ENCODE measurements at regions not wholly inside any gene's neighbourhood (a gene's known extent, or its start where the extent isn't known, plus 50 kb on each side); places are given as distances from the start of the nearest gene placed in this dataset.

DNA sequence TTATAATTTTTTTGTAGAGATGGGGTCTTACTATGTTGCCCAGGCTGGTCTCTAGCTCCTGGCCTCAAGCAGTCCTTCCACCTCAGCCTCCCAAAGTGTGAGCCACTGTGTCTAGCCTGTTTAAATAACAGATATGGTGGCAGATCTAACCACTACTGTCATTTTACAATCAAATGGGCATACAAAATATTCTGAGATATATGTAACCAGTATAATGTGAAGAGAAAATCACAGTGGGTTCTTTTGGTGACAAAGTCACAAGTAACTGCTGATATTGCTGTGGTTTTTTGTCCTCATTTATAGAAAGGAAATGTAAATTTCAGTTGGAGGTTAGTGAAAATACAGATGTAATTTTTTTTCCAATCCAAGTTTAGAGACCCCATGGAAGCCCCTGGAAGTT is 58.6 kb upstream of the ARHGEF3 start:
- TF ChIP-seq, protein P1, sequence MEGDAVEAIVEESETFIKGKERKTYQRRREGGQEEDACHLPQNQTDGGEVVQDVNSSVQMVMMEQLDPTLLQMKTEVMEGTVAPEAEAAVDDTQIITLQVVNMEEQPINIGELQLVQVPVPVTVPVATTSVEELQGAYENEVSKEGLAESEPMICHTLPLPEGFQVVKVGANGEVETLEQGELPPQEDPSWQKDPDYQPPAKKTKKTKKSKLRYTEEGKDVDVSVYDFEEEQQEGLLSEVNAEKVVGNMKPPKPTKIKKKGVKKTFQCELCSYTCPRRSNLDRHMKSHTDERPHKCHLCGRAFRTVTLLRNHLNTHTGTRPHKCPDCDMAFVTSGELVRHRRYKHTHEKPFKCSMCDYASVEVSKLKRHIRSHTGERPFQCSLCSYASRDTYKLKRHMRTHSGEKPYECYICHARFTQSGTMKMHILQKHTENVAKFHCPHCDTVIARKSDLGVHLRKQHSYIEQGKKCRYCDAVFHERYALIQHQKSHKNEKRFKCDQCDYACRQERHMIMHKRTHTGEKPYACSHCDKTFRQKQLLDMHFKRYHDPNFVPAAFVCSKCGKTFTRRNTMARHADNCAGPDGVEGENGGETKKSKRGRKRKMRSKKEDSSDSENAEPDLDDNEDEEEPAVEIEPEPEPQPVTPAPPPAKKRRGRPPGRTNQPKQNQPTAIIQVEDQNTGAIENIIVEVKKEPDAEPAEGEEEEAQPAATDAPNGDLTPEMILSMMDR (IDR thresholded peaks at IDR 0.05) = no peak
- TF ChIP-seq POLR2A (IDR thresholded peaks at IDR 0.05) = no peak

Data from vagina (tissue), 2 donors.